Vagina (tissue), 2 donors: ENCODE measurements at regions not wholly inside any gene's neighbourhood (a gene's known extent, or its start where the extent isn't known, plus 50 kb on each side); places are given as distances from the start of the nearest gene placed in this dataset.

Source experiments
- CTCF ChIP-seq, 3 experiments: fragments of 450-650 bp in 2 of 3; fragments of 200-600 bp in 1 of 3; sonication (generic) in 1 of 3; IDR thresholded peaks; one replicate each; pipeline ENCODE4 v1.5.1; 2017 to 2019; ENCODE audit warnings: antibody characterized with exemption in 3 of 3, mild to moderate bottlenecking in 2 of 3, moderate library complexity in 2 of 3
- POLR2A ChIP-seq, 2 donors: fragments of 450-650 bp; IDR thresholded peaks; one replicate each; pipeline ENCODE4 v1.6.1; 2017; ENCODE audit warnings: antibody characterized with exemption in 2 of 2, mild to moderate bottlenecking in 2 of 2, moderate library complexity in 2 of 2
- POLR2AphosphoS5 ChIP-seq, 2 donors: sonication (generic); formaldehyde crosslinking; IDR thresholded peaks; one replicate each; pipeline ENCODE4 v1.9.0; 2017; ENCODE audit warnings: antibody characterized with exemption in 2 of 2, mild to moderate bottlenecking in 2 of 2, low read depth in 1 of 2; ENCODE audit not compliant: insufficient read depth in 1 of 2

DNA sequence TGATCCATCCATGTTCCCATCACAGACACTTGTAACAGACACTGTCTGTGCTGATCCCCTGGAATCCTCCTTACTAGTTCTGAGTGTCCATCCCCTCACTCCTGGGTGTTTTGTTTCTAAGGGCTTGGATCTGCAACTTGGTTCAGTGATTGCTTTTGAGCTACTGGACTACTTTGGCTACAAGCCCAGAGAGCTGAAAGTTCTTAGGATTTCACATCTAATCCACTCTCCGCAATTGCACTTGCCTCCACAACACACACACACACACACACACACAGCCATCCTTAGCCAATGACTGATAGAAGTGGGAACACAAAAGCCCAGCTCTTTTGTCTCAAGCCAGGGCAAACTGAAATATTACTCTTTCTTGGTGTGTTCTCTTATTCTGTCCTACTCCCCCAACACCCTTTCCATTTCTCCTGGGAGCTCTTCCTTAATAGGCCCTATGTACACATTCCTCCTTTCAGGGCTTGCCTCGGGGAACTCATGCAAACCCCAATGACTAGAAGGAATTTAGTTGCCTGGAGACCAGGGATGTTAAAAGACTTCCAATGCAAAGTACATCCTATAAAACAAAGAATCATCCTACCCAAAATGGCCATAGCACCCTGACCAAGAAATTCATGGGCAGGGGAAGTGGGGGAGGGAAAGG, 206.1 kb upstream of the UBE2E2 start:
- TF ChIP-seq CTCF (IDR thresholded peaks at IDR 0.05) (no peak), POLR2A (IDR thresholded peaks at IDR 0.05) (no peak), POLR2AphosphoS5 (IDR thresholded peaks at IDR 0.05; ENCODE audit: insufficient read depth in 1 of 2, low read depth in 1 of 2) (no peak)
